ENCODE measurements at regions not wholly inside any gene's neighbourhood (a gene's known extent, or its start where the extent isn't known, plus 50 kb on each side); places are given as distances from the start of the nearest gene placed in this dataset.

DNA sequence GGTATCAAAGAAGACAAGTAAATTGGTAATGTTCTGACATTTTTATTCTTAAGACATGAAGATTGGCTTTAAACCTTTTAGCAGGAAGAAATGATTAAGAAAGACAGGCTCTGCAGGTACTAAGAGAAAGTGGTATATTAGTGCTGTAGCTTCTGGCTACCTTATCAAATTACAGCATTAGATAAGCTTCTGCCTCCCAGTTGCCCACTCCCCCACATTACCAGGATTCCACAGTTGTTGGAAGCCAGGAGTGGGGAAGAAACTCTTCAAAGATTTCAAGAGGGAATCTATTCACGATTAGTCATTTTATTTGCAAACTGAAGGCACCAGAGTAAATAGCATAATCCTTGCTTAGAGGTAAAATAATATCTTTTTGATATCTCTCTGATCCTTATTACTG, 274.9 kb downstream of the LMO4 start:
- DNase-seq (ENCODE audit: low spot score) (no peak), FAIRE-seq (no peak)

DNA sequence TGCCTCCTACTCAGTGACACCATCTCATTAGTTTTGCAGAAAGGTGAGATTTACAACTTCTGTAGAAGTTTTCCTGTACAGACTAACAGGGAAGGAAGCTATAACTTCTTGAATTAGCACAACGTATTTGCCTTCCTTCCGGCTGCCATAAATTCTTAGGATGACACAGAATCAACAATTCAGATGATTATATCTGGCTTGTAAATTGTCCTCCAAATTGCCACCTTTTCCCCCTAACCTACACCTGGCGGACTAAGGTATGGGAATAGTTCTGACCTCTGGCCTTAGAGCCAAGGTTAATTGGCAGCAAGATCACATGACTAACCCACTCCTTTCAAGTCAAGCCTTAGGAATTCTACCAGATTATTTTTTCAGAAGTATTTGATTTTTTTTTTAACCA, 284.3 kb downstream of the LMO4 start:
- DNase-seq (ENCODE audit: low spot score) (no peak), FAIRE-seq (no peak)

DNA sequence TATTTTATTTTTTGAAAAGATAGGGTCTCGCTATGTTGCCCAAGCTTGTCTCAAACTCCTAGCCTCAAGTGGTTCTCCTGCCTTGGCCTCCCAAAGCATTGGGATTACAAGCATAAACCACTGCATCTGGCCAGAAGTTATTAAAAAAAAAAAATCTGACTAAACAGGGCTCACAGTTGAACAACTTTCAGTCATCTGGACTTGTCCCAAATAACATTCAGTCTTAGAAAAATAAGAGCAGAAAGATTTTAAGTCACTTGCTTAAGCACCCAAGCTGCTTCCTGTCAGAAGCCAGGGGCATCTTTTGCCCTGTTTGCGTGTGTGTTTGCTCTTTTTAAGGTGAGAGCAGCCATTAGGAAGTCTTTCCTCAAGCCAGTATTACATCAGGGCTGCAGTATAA, 286.8 kb downstream of the LMO4 start:
- FAIRE-seq = no peak
- no peak for DNase-seq (ENCODE audit: low spot score)

DNA sequence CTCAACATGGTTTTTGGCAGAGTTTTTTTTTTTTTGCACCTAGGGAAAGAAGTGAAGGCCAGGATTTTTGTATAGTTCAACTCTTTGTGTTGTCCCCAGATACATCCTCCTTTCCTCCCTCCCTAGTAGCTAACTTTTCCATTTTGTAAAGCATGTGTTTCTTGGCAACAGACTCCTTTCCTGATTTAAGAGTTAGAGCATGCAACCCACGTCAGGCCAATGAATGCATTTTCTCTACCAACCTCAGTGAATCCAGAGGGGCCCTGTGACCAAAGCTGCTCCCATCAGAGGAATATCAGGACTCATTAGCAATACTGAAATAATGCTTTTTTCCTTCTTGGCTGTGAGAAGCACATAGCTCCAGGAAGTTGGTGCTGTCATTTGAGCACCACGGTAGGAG, 287.2 kb downstream of the LMO4 start:
- no peak for FAIRE-seq
- no peak for DNase-seq (ENCODE audit: low spot score)

DNA sequence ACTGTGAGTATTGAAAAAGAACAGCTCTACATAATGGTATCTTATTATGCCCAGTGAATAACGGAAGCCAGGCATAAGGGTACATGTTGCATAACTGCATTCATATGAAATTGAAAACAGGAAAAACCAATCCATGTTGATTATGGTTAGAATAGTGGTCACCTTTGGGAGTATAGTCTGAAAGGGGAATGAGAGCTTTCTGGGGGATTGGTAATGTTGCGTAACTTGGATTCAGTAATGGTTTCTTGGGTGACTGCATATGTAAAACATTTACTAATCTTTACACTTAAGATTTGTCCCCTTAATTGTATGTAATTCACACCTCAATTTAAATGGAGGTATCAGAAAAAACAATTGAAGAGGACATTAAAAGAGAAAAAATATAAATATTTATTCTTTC, 292.1 kb downstream of the LMO4 start:
- DNase-seq (ENCODE audit: low spot score) = no peak
- FAIRE-seq = no peak

DNA sequence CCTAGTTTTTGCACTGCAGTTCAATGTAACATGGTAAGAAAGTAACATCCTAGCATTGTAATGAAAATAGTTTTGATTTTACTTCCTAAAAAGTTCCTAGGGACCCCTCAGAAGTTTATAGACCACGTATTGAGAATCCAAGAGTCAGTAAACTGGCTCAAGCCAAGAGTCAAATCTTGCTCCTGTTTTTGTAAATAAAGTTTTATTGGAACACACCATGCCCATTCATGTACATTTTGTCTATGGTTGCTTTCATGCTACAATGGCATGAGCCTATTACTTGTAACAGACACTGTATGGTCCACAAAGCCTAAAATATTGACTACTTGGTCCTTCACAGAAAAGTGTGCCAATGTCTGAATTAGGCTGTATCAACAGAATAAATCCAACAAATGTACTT, 301.0 kb downstream of the LMO4 start:
- no peak for FAIRE-seq
- no peak for DNase-seq (ENCODE audit: low spot score)

DNA sequence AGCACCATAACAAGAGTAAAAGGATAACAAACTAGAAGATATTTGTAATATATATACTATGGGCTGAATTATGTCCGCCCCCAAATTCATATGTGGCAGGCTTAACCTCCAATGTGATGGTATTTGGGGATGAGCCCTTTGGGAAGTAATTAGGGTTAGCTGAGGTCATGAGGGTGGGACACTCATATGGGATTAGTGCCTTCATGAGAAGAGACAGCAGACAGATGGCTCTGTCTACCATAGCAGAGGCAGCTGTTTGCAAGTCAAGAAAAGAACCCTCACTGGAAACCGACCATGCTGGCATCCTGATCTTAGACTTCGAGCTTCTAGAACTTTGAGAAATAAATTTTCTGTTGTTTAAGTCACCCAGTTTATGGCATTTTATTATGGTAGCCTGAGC, 303.6 kb downstream of the LMO4 start:
- FAIRE-seq (no peak), DNase-seq (ENCODE audit: low spot score) (no peak)

DNA sequence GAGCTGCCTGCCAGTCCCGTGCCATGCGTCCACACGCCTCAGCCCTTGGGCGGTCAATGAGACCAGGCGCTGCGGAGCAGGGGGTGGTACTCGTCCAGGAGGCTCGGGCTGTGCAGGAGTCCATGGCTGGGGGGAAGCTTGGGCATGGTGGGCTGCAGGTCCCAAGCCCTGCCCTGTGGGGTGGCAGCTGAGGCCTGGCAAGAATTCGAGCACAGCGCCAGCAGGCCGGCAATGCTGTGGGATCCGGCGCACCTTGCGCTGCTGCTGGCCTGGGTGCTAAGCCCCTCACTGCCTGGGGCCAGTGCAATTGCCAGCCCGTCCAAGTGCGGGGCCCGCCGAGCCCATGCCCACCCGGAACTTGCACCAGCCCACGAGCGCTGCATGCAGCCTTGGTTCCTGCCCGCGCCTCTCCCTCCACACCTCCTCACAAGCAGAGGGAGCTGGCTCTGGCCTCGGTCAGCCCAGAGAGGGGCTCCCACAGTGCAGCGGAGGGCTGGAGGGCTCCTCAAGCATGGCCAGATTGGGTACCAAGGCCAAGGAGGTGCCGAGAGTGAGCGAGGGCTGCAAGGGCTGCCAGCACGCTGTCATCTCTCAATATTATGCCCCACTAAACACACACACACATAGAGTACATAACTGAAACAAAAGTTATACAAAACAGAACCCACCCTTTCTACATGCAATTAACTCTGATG, 307.7 kb downstream of the LMO4 start:
- FAIRE-seq (no peak), DNase-seq (ENCODE audit: low spot score) (no peak)

DNA sequence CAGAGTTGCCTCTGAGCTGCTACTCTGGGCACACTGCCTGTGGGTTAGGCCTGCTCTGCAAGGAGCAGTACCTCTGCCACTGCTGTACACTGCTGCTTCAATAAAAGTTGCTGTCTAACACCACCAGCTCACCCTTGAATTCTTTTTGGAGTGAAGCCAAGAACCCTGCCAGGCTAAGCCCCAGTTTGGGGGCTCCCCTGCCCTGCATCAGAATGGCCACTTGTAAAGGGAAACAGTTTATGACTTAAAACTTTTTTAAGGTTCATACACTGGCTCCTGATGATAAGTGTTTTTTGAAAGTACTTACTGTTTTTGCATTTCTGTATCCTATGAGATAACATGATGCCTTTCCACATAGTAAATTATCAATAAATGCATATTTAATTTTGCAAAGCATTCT, 310.0 kb downstream of the LMO4 start:
- DNase-seq (ENCODE audit: low spot score) (no peak), FAIRE-seq (no peak)

DNA sequence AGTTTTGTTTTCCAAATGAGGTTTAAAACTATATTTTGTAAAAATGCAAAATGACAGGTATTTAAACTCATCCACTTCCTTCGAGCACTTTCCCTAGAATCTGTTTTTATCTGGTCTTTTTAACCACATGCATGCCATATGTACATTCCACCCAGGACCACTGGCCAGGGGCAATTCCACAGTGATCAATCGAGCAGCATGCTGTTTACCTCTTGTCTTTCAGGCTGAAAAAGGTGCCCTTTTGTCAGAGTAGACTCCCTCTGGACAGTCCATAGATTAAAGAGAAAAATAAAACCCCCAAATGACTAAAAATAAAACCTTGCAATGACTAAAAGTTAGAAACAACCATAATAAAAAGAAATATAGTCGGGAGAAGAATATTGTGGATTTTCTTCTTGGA, 313.3 kb downstream of the LMO4 start:
- FAIRE-seq = no peak
- DNase-seq (ENCODE audit: low spot score) = no peak

DNA sequence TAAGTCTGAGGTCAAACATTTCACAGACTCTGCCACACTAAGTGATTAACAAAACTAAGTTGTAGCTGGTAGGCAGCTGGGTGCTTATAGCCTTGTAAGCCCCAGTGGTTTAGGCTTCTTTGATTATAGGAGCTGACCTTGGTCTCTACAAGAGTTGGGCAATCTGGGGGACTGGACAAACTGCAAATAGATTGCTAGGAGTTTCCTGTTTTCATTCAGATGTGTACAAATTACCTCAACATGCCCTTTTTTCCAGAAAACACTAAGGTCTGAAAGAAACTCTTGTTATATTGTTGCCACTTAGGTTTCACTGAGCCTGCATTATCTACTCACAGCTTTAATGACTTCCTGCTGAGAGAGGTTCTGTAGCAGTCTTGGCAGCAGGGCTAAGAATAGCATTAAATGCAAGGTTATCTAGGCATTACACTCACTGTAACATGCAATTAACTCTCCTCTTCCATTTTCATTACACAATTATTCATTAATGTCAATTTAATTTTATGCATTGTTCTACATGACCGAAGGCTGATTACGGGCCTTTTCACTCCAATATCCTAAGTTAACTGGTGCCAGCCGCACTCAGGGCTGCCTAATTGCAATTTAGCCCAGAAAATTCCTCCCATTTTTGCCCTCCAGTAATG, 314.0 kb downstream of the LMO4 start:
- no peak for DNase-seq (ENCODE audit: low spot score)
- no peak for FAIRE-seq

DNA sequence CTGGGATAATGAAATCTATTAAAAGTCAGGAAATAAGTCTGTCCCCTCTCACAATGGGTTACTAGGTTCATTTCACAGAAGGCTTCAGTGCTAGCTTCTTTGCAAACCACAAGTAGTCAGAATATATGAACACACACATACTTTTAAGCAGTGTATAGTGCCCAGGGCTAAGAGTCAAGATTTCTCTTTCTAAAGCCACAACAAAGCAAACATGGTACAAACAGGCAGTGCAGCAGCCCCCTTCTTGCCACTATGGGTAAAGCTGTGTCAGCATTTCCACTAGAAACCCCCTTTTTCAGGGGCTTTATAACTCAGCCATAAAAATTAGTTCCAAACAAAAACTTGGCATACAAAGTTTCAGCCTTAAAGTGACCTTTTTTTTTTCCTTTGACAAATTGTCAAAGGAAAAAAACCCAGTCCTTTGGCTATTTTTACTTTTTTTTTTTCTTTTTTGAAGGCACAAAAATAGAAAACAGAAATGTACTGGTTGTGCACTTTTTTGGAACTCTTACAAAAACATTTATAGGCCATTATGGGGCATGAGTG, 315.4 kb downstream of the LMO4 start:
- no peak for FAIRE-seq
- no peak for DNase-seq (ENCODE audit: low spot score)

DNA sequence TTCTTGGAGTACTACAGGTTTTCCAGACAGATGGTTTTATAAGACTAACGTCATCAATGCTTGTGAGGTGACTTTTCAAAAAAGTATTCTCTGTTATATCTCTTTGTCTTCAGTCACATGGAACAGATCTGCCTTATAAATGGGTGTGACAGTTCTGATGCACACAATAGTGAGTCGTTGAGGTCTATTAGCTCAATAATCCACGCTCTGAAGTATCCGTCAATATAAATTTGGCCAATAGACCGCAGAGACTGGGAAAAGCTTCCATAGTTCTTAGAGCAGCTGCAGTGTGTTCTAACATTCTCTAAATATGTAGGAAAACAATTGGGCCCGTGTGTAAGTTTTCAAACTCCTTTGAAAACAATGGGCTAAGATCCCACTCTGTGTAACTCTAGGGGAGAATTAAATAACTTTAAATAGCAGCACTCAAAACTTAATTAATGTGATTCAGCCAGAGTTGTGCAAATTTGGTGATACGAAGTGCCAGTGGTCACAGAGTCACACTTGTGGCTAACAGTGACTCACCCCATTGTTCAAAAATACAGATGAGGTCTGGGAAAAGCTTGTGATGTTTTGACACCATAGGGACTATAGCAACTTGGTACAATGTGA, 316.0 kb downstream of the LMO4 start:
- FAIRE-seq (no peak), DNase-seq (ENCODE audit: low spot score) (peak; percentile 27)

DNA sequence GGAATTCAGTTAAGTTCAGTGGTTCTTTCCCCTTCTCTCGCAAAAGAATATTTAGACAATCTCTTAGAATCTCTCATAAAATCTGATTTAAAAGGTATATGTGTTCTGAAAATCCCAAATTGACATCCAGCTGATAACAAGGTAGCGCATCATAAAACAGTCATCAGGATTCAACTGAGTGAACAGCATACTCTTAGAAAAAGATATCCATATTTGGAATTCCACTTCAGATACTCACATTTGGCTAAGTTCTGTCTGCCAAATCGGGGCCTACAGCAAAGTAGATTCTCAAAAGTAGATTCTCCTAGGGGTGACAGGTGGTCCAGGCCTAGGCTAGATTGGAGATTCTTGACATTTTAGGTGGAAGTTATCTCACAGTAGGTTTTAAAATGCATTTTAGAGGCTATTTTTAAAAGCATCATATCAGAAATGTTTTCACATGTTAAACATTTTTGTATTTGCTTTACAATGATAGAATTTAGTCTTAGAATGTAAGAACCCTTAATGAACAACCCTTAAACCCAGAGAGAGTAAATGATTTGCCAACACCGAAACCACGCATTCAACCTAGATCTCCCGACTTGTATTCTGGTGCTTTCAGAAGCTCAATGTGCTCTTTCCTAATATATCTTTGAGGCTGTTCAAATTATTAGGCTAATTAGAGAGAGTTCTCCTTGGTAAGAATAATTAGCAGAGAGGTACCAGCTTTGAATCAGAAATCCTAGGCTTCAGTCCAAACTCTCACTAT, 318.9 kb downstream of the LMO4 start:
- DNase-seq (ENCODE audit: low spot score) (no peak), FAIRE-seq (no peak)

DNA sequence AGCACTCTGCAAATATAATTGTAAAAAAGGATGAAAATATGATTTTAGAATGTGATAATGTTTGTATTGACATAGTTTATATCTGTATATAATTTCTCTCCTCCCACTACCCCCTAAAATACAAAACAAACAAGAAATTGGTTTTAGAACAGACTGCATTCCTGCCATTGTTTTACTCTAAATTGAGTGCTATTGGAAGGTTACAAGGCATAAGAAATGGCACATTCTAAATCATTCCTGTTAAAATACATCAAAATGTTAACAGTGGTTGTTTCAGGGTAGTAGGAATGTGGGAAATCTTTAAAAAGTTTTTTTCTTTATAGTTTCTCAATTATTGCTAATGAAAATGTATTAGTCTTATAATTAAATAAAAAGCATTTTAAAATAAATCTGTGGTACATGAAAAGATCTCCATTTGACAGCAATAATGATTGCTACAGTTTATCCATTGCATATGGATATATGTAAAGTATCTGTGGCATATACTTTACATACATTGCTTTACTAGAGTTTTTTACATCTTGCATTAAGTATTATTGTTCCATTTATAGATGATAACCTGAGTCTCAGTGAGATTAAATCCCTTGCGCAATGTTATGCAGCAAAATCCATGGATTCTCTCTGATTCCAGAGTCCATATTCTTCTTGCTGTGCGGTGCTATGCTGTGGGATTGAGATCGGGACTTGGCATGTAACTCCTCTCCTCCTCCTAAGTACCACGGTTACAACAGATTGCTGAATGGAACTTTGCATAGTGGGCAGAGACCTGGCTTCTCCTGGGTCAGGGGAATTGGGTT, 319.8 kb downstream of the LMO4 start:
- DNase-seq (ENCODE audit: low spot score) (no peak), FAIRE-seq (no peak)

DNA sequence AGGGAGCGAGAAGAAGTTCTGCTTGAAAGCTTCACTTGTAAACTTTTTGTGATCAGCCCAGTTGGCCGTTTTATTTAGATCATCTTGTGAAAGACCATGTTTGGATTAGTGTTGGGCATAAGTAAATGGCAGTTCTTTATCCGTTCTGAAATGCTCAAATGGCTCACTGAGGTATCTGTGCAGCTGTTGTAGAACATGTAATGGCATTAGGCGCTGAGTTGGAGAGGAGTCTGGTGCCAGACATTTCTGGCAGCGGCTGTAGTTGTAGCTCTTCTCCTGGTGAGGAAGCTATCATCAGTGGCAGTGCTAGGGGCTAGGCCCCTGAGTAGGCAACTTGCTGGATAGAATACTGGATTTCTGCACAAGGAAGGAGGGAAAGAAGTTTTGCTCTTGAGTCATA, 321.6 kb downstream of the LMO4 start:
- FAIRE-seq = no peak
- no peak for DNase-seq (ENCODE audit: low spot score)

DNA sequence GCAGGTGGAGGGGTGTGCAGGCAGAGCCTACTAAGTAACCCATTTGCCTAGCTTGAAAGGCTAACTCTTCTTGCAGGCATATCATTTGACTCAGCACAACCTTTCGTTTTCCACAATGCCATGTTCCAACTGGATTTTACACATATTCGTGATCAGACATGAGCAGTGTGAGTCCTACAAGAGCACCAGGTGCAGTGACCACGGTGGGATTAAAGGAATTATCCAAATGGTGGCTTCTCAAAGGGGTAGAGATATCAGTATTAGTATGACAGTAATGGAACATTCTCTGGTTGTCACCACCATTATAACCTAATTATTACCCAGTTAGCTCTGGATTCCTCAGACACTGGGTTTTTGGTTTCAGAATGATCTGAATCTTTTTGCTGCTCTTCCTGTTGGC, 323.5 kb downstream of the LMO4 start:
- FAIRE-seq (no peak), DNase-seq (ENCODE audit: low spot score) (no peak)

DNA sequence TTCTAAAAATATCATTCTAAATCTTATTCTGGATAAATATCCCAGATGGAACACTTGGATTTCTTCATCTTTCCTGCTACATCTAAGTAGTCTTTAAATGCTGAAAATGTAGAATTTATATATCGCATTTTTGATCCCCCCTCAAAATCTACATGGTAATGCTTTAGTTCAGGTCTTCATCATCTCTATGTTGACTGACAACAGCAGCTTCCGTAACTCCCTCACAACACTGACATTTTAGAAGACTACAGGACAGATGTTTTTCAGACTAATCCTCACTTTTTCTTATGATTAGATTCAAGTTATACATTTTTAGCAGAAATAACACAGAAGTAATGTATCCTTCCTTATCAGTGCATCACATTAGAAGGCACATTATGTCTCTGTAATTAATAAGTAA, 336.5 kb downstream of the LMO4 start:
- no peak for FAIRE-seq
- DNase-seq (ENCODE audit: low spot score) = no peak

DNA sequence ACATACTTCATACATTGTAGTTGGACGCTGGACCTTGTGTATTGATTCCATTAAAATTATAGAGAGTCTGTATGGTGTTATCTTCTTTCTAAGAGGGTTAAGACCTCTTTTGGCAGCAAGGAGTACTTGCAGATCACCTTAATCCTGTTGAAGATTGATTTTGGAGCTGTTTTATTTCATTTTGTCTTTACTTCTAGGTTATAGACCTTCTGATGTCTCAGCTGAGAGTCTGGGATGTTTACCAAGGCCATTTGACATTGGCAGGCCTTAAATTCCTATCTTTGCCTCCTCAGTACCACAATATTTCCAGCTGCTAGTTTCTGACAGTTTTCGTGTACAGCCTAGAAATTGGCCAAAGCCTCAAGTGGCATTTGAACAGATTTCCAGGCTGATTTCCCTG, 338.0 kb downstream of the LMO4 start:
- DNase-seq (ENCODE audit: low spot score) (no peak), FAIRE-seq (no peak)

DNA sequence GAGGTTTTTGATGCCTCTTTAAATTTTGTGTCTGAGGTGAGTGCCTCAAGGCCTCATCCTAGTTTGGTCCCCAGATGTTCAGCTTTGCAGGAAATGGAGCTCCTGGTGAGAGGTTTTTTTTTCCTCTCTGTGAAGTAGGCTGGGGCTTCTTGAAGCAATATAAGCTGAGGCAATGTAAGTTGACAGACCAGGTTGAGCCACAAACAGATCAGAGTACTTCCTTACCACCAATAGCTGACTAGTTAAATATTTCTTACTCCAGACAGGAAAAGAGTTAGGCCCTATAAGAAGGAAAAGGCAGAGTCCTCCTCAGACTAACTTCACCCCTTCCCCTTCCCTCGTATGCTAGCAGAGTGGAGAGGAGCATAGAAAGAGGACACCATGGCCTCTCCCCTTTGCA, 341.0 kb downstream of the LMO4 start:
- DNase-seq (ENCODE audit: low spot score) (no peak), FAIRE-seq (no peak)

DNA sequence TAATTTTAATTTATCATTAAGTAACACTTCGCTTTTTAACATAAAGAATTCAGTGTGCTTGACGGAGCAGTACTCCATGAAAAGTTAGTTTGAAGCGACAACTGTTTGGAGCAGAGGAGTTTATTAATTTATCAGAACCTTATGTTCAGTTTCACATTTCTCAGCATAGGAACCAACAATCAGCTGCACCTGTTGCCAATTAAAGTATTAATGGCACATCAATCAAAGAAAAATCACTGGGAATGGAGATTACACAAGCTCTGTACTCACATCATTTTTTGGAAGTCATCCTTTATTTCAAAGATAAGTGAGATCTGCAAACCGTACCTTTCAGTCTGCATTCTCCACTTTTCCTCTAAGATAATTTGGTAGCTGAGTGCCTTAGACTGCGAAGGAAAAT, 344.6 kb downstream of the LMO4 start:
- FAIRE-seq (no peak), DNase-seq (ENCODE audit: low spot score) (no peak)
